Epithelial cell of esophagus (primary cell): ENCODE measurements at regions not wholly inside any gene's neighbourhood (a gene's known extent, or its start where the extent isn't known, plus 50 kb on each side); places are given as distances from the start of the nearest gene placed in this dataset.

Experiments used
- DNase-seq: peaks from one replicate; pipeline ENCODE4 v3.0.0; 2010; ENCODE audit warnings: low read depth
- H3K4me3 ChIP-seq: 2 replicates; pipeline ENCODE4 v1.5.1; 2011; ENCODE audit warnings: mild to moderate bottlenecking, low read length, control low read depth
- CTCF ChIP-seq: IDR thresholded peaks from 2 replicates; pipeline ENCODE4 v1.5.1; 2011; ENCODE audit warnings: low read depth, mild to moderate bottlenecking, low read length, control low read depth, inconsistent platforms; ENCODE audit not compliant: insufficient read depth; ENCODE audit errors: missing control alignments

GRCh38 chr11:2083411-2083810 is 55.8 kb downstream of the IGF2 start:
- DNase-seq: no peak
- TF ChIP-seq CTCF: no peak
- H3K4me3 ChIP-seq: no peak overlapping the region

- peak; percentile 93 for DNase-seq
- no peak for TF ChIP-seq CTCF
- no peak overlapping the region for H3K4me3 ChIP-seq
Observed at GRCh38 chr11:2077061-2077802, 62.0 kb downstream of the IGF2 start.

GRCh38 chr11:2076441-2076840 is 62.7 kb downstream of the IGF2 start:
- no peak for DNase-seq
- TF ChIP-seq CTCF: no peak
- no peak overlapping the region for H3K4me3 ChIP-seq

- no peak for TF ChIP-seq CTCF
- no peak overlapping the region for H3K4me3 ChIP-seq
- DNase-seq: peak; percentile 50
Observed at GRCh38 chr11:2074266-2074825, 64.8 kb downstream of the IGF2 start.

- H3K4me3 ChIP-seq: no peak overlapping the region
- TF ChIP-seq CTCF: no peak
- no peak for DNase-seq
Observed at GRCh38 chr11:2072551-2073261, 66.5 kb downstream of the IGF2 start.

- TF ChIP-seq CTCF: no peak
- H3K4me3 ChIP-seq: no peak overlapping the region
- peak; percentile 17 for DNase-seq
Observed at GRCh38 chr11:2071748-2072385, 67.3 kb downstream of the IGF2 start.
